Activated CD4-positive, alpha-beta T cell treated with anti-CD3 and anti-CD28 coated beads for 4 hours (primary cell): ENCODE measurements at regions not wholly inside any gene's neighbourhood (a gene's known extent, or its start where the extent isn't known, plus 50 kb on each side); places are given as distances from the start of the nearest gene placed in this dataset.

Source experiments
- DNase-seq, 2 donors: peaks; one replicate each; pipeline ENCODE4 v3.0.0-alpha.2; 2020

DNA sequence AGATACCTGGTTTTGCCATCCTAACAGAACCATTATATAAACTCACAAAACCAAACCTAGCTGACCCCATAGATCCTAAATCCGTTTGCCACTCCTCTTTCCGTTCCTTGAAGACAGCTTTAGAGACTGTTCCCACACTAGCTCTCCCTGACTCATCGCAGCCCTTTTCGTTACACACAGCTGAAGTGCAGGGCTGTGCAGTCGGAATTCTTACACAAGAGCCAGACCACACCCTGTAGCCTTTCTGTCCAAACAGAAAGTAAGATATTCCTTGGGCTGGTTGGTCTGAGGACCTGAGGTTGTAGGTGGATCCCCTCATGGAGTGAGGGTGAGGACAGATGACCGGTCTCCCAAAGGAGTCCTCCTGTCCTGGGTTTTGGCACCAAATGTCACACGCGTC, 56.7 kb upstream of the NAA35 start:
- DNase-seq = no peak

- DNase-seq = no peak
Observed at GRCh38 chr9:85890962-85891361, 50.0 kb upstream of the NAA35 start.
